ENCODE measurements at regions not wholly inside any gene's neighbourhood (a gene's known extent, or its start where the extent isn't known, plus 50 kb on each side); places are given as distances from the start of the nearest gene placed in this dataset.
A peak's percentile ranks its signal among the peaks of the same experiment; 100 is the strongest.
"Not testable (repeated sequence)": the region's sequence is repeated elsewhere in the genome, so short reads cannot be mapped to it uniquely, and the experiment has no call there.

GRCh38 chr3:139095803-139096466, 51.2 kb upstream of the PRR23C start:
- no peak for DNase-seq

DNA sequence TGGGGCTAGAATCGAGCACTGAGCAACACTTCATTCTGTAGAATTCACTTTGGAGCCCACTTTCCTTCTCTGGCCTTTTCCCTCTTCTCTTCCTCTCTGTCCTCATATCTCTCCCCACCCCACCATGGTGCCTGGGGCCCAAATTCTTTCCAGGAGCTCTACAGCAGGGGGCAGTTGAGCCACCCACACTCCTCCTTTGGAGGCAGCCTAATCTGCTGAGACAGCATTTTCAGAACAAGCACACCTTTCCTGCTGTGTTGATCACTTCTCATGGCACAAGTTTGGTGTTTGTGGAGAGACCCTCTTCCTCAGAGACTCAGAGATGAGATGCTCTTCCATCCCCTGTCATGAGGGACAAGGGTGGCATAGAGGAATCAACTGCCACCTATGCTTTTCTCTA, 52.0 kb upstream of the PRR23C start:
- no peak for DNase-seq

GRCh38 chr3:139098391-139098790, 53.7 kb upstream of the PRR23C start:
- DNase-seq: no peak

- DNase-seq: no peak
Observed at GRCh38 chr3:139099968-139100817, 55.5 kb upstream of the PRR23C start.

DNA sequence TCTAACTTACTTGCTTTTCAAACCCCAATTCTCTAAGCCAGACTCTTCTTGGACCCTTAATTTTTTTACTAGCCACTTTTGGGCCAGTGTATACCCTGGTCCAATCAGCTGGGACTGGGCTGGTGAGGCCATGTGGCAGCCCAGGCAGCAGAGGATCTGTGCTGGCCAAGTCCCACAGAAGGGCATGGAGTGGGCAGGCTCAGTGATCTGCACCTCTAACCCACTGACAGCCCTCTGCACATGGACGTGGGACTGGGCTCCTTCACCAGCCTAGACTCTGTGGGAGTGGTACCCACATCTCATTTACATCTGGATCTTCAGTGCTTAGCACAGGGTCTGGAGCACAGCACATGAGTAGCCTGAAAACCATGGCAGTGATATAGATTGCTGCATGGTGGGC, 56.1 kb upstream of the PRR23C start:
- no peak for DNase-seq

DNA sequence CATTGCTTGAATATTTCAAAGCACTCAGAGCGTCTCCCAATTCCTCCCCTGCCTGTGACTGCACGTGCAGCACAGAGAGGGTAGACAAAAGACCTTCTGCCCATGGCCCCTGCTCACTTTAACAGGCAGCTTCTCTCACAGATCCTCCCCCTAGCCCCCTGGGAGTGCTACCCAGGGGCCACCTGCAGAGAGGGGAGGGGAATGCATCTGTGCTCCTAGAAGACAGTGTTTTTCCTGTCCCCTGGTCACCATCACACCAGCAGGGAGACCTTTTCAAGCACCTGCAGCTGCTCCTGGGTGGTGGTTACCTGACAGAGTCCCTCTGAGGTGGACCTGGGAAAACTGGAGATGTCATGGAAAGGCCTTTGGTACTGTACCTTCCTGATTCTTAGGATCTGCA, 56.7 kb upstream of the PRR23C start:
- no peak for DNase-seq

GRCh38 chr3:139103484-139103883, 58.8 kb upstream of the PRR23C start:
- DNase-seq: no peak

GRCh38 chr3:139104062-139104461, 59.4 kb upstream of the PRR23C start:
- DNase-seq: no peak

DNA sequence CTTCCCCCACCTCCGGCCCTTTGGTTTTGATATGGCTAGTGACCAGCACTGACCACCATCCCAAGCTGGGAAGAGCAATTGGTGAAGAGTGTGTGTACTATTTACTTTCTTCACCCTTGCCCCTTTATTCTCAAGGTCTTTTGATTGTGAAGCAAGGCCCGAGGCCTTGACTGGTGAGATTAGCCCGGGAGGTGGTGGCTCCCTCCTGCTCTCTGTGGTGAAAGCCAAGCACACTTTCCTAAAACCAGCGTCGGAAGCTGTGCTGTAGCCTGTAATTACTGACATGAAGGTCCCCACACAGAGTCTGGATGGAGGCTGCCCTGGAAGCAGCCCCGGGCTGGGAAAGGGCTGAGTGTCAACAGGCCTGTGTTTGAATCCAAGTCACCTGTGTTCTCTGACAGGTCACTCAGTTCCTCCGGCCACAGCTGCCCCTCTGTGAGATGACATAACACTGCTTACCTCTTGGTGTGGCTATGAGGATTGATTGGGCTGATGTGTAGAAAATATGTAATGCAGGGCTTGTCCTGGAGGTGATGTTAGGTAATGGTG, 60.5 kb upstream of the PRR23C start:
- DNase-seq: no peak

DNA sequence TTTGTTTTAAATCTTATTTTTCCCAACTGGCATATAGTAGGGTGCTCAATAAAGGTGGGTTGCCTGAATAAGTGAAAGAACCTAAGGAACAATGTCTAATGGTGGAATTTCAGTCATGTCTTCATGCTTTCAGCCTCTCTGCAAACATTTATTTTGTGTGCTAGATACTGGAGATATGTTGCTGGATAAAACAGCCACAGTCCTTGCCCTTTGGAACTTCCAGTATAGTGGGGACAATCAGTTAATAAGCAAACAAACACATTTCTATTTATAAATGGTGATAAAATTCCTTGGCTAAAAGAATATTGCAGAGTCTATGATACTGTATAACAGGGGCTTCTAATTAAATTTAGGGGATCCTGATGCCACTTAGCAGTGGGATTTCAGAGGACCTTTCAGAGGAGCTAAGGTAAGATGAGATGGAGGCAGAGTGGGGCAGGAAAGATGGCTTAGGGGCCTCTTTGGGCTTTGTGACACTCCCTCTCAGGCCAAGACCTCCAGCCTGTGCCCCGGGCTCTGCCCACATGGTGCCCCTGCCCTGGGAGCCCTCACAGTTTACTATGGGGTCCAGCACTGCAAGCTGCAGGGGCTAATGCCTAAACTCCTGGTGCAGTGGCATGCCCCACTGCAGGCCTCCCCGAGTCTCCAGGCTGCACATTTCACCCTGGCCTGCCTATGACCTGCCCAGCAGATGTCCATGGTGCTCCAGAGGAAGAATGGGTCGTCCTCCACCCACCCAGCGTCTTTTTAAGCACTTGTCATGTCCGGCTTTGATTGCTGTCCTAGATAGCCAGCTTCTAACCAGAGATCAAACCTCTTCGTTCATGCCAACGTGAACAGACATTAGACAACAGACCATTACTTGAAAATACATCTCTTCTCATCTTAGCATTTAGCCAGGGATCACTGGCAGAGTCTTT, 61.6 kb upstream of the PRR23C start:
- DNase-seq: no peak

- no peak for DNase-seq
Observed at GRCh38 chr3:139107424-139108252, 62.9 kb upstream of the PRR23C start.

DNA sequence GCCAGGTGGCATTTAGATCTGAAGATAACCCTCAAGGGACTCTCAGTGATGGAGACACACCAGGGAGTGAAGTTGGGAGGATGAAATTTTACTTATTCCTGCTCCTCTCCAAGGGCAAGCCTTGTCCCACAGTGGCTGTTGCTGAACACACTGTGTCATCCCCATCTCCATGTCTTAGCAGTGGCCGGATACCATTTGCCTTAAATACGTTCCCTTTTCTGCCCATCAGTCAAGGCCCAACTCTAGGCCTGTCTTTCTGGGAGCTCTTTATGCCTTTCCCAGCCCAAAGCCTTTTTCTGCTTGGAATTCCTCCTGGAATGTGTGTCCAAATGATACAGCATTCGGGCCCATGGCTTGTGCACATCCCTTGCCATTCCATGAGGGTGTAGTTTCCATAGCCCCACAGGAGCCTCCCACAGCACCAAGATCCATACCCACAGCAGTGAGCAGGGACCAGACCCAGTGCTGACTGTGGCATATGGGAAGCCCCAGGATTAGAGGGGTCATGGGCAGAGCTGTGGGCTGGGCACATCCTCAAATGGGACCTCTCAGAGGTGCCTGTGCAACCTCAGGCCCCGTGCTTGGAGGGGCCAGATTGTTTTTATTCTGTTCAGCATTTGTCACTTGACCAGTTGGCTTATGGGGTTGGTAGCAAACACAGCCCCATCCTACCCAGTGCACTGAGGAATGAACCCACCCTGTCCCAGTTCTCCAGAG, 63.7 kb upstream of the PRR23C start:
- no peak for DNase-seq

DNA sequence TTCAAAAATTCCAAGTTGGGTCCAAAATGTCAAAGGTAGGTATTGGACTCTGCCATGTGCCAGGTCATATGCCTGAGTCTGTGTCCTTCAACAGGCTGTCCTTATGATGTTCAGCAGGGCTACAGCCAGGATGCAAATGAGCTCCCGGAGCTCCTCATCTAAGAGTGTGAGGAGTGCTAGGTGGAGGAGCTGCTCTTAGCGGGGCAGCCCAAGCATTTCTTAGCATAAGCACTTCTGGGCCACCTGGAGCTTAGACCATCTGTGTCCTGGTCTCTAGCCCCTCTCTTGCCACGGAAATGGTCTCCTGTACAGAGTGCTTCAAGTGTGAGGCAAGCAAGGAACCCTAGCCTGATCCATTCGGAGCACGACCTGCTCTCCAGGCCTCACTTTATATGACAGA, 64.6 kb upstream of the PRR23C start:
- DNase-seq: no peak

GRCh38 chr3:139110072-139110830, 65.6 kb upstream of the PRR23C start:
- no peak for DNase-seq

DNA sequence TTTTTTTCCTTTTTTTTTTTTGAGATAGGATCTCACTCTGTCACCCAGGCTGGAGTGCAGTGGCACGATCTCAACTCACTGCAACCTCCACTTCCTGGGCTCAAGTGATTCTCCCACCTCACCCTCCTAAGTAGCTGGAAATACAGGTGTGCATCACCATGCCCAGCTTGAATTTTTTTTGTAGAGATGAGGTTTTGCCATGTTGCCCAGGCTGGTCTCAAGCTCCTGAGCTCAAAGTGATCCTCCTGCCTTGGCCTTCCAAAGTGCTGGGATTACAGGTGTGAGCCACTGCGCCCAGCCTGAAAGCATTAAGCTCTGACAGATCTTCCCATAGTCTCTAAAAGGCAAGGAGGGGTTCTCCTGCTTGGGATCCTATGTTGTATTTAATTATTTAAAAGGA, 66.2 kb upstream of the PRR23C start:
- DNase-seq: not testable (repeated sequence)

GRCh38 chr3:139111392-139112229, 66.9 kb upstream of the PRR23C start:
- DNase-seq: peak; percentile 47

DNA sequence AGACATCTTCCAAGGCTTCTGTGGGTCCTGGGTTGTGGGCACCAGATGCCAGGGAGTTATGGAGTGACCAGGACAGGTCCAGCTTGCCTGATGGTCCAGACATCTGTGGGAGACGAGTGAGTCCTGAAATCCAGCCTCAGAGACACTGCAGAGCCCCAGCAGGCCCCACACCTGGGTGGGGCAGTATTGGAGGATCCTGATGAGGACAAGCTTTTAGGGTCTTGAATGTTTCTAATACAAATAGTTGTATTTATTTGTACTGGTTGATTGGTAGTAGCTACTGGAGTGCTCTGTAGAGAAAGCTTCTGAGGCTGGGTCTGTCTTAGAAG, 67.5 kb upstream of the PRR23C start:
- no peak for DNase-seq

GRCh38 chr3:139113231-139113992, 68.7 kb upstream of the PRR23C start:
- no peak for DNase-seq

DNA sequence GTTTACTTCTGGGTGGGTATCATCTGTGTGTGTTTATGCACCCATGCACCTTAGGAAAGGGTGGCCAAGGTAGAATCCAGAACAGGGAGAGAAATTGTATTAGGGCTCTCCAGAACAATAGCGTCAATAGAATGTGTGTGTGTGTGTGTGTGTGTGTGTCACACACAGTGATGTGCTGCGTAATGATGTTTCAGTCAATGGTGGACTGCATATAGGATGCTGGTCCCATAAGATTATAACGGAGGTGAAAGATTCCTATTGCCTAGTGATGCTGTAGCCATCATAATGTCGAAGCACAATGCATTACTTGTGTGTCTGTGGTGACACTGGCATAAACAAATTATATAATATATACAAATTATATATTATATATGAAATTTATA, 69.3 kb upstream of the PRR23C start:
- no peak for DNase-seq

Measured in fibroblast of skin of abdomen (primary cell).